GM18861 (cell line): ENCODE measurements at regions not wholly inside any gene's neighbourhood (a gene's known extent, or its start where the extent isn't known, plus 50 kb on each side); places are given as distances from the start of the nearest gene placed in this dataset.

Experiments used
- ATAC-seq: cut with Tn5 transposase; IDR thresholded peaks from one replicate; pipeline ENCODE4 v1.9.1; 2021; ENCODE audit not compliant: unreplicated experiment

GRCh38 chr10:125460326-125460725 lies 222.6 kb downstream of the TEX36 start:
- ATAC-seq: no peak

DNA sequence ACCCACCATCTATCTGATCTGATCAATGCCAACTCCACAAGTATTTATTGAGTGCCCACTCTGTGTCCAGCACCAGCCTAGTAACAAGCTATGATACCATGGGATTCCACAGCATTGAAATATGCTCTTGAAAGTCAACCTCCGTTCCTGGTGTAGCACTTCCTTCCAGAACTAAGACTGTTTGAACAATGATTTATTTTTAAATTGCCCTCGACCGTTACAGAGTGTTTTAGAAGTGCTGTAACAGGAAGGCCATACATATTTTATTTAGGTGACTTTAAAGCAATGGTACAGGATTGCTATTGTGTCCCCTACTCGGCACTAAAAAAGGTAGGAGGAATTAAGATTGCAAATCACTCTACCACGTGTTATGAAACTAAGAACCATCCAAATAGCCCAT lies 225.6 kb downstream of the TEX36 start:
- ATAC-seq: no peak

DNA sequence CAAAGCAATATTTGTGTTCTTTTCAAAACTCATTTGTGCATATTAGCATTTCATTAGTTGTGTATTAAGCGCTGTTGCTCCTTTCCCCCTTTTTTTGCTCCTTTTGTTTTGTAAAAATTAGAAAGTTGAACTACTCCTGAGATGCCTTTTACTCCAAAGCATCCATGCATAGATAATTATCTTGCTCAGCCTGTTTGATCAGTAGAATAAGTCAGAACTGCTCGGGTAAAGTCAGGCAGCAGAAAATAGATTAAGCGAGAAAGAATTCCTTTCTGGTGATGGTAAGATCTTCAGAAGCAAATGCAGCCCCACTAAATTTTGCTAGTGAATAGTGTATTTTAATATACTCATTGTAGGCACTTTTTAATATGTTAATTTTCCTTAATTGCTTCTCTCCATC lies 227.1 kb downstream of the TEX36 start:
- no peak for ATAC-seq

GRCh38 chr10:125455431-125455830 lies 227.5 kb downstream of the TEX36 start:
- no peak for ATAC-seq

GRCh38 chr10:125451319-125451718 lies 231.6 kb downstream of the TEX36 start:
- ATAC-seq: no peak

DNA sequence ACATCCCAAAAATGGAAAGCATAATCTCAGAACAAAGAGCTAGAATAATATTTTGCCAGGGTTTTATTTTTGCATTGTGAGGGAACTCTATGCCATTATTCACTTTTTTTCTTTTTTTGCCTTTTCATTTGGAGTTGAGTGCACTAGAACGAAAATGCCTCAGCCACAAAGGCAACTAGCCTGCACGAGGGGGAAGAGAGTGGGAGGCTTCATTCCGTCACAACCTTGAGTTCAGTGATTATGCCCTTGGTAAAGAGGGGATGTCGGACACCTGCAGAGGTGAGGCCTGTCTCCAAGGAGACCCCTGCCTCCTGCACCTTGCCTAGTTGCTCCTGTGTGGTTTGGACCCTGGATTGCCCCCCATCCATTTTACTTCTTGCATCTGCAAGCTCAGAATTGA lies 232.7 kb downstream of the TEX36 start:
- no peak for ATAC-seq

GRCh38 chr10:125449571-125449970 lies 233.4 kb downstream of the TEX36 start:
- no peak for ATAC-seq

DNA sequence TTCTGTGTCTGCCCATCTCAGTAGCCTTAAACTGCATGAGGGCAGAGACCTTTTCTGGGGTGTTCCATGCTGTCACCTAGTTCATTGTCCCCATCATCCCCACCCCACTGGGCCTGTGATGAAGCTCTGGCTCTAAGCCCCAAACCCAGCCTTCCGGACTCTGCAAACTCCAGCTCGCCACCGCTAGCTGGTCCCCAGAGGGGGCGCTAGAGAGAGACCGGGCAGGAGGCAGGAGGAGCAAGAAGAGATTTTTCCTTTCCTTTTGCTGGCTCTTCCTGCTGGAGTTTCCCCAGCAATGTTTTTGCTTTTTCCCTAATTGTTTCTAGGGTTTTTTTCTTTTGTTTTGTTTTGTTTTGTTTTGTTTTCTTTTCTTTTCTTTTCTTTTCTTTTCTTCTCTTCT lies 234.4 kb downstream of the TEX36 start:
- no peak for ATAC-seq

DNA sequence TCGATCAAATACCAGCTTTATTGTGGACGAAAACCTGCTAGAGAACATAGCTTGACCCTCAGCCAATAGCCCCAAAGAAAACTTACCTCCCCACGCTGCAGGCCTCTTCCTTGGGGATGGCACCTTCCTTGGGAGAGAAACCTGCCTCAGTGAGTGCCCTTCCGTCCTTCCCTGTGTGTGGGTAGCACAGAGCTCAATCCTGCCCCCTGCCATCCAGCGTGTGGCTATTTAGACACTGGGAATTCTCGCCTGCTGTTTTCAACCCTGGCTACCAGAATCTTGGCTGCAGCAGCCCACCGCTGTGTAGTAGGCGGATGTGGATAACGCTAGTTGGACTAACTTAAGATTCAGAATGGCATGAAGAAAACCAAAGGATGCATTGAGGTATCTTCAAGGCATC lies 238.2 kb downstream of the TEX36 start:
- ATAC-seq: no peak

- ATAC-seq: no peak
Observed at GRCh38 chr10:125442856-125443540, 240.0 kb downstream of the TEX36 start.

DNA sequence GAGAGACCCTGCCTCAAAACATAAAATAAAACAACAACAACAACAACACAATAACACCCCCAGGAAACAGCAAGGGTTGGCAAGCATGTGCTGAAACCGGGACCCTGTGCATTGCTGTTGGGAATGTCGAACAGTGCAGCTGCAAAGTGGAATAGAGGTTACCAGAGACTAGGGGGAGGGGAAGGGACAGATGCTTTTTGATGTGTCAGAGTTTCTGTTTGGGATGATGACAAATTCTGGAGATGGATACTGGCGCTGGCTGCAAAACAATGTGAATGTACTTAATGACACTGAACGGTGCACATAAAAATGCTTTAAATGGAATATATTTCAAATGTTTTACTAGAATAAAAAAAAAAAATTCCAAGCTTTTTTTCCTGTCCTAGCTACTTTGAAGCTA lies 241.8 kb downstream of the TEX36 start:
- no peak for ATAC-seq

- ATAC-seq: no peak
Observed at GRCh38 chr10:125431149-125431548, 251.8 kb downstream of the TEX36 start.

DNA sequence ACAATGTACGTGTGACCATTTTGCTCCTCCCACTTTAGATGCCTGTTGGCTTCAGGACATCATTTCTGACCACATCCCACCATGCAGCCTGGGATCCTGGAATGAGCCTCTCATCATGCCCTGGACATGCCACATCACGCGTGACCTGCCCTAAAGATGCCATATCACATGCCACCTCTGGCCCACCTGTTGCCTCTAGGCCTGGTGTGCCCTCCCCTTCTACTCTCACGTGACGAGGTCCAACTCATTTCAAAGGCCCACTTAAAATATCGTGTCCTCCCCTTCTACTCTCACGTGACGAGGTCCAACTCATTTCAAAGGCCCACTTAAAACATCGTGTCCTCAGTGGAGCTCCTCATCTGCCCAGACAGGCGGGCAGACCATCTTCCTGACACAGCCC lies 254.9 kb downstream of the TEX36 start:
- no peak for ATAC-seq

DNA sequence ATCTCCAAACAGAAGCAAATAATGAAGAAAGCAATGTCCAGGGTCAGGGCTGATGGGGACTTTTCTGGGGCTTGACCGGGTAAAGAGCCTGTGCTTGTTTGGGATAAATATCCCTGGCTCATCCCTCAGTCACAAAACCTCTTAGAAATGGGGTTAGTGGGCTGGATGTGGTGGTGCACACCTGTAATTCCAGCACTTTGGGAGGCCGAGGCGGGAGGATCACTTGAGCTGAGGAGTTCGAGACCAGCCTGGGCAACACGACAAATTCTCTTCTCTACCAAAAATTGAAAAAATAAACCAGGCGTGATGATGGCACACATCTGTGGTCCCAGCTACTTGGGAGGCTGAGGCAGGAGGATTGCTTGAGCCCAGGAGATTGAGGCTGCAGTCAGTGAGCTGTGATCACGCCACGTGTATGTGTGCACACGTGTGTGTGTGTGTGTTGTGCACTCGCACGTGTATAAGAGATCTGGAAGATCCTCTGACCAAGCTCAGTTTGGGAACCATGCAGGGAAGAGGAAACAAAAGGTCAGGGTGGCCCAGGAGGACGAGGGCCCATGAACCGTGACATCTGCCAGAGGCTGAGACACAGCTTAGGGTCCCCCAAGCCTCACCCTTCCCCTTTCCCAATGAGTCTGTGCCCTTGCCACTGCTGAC lies 258.6 kb downstream of the TEX36 start:
- no peak for ATAC-seq

- no peak for ATAC-seq
Observed at GRCh38 chr10:125423569-125423968, 259.4 kb downstream of the TEX36 start.

- no peak for ATAC-seq
Observed at GRCh38 chr10:125419831-125420230, 259.5 kb upstream of the CTBP2 start.

DNA sequence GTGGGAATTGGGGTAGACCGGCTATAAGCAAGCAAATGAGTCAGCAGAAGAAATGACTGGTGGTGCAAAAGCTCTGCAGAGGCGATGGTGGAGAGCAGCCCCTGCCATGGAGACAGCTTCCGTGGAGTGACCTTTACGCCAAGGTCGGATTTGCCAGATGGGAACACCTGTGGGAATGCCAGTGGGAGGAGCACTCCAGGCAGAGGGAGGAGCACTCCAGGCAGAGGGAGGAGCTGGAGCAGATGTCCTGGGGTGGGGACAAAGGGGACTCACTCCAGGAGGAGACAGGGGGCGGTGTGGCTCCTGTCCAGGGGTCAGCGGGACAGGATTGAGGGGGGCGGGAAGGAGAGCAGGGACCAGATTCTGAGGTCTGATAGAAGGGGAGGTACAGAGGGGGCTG lies 258.8 kb upstream of the CTBP2 start:
- no peak for ATAC-seq

- no peak for ATAC-seq
Observed at GRCh38 chr10:125417605-125418004, 257.2 kb upstream of the CTBP2 start.

- no peak for ATAC-seq
Observed at GRCh38 chr10:125415964-125416363, 255.6 kb upstream of the CTBP2 start.

DNA sequence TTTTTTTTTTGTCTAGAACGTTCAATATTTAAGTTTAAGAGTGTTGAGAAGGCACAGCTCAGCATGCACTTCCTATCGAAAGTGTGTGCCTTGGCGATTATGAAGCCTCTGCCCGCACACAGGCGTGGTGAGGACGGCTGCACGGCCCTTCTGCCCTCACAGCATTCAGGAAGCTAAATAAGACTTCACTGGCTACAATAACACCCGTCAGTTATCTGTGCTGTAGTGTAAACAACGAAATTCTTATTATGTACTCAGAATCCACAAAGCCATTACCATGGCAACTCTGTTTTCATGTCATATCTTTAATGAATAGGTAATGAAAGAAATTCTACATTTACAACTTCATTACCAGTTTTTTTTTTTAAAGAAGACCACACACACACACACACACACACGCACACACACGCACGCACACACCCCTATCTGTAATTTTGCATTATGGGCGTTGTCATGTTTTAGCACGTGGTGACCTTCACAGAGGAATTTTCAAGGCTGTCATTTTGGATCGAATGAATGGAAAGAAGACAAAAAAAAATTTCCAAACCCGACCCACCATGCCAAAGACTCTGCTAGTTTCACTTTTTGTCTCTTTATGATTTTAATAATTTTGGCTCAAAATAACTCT lies 254.8 kb upstream of the CTBP2 start:
- ATAC-seq: no peak

DNA sequence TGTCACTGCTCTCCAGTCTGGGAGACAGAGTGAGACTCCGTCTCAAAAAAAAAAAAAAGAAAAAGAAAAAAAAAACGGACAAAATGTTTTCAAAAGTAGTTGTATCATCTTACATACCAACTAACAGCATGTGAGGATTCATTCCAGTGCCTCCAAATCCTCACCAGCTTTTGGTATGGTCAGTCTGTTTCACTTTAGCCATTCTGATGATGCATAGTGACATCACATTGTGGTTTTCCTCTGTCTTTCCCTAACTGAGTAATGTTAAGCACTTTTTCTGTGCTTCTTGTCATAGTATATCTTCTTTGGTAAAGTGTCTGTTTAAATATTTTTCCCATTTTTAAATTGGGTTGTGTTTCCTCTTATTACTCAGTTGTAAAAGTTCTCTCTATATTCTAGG lies 251.4 kb upstream of the CTBP2 start:
- ATAC-seq: no peak

- no peak for ATAC-seq
Observed at GRCh38 chr10:125409756-125410155, 249.4 kb upstream of the CTBP2 start.
